Osteoblast (primary cell): ENCODE measurements at regions not wholly inside any gene's neighbourhood (a gene's known extent, or its start where the extent isn't known, plus 50 kb on each side); places are given as distances from the start of the nearest gene placed in this dataset.
A peak's percentile ranks its signal among the peaks of the same experiment; 100 is the strongest.

ENCODE experiments used
- DNase-seq: peaks from one replicate; pipeline ENCODE4 v3.0.0; 2011; ENCODE audit warnings: low spot score, mixed read lengths; ENCODE audit not compliant: insufficient read length; ENCODE audit errors: missing footprints
- H2AFZ ChIP-seq: 2 replicates; pipeline ENCODE4 v1.6.0; 2011; ENCODE audit warnings: mild to moderate bottlenecking, low read length
- H3K27ac ChIP-seq: 2 replicates; pipeline ENCODE4 v1.5.1; 2011; ENCODE audit warnings: mild to moderate bottlenecking, low read depth, low read length, moderate library complexity
- H3K27me3 ChIP-seq: 2 replicates; pipeline ENCODE4 v1.6.0; 2012; ENCODE audit warnings: mild to moderate bottlenecking, control low read depth, inconsistent platforms, low read length, moderate library complexity; ENCODE audit not compliant: insufficient read depth
- H3K36me3 ChIP-seq: 2 replicates; pipeline ENCODE4 v1.5.1; 2011; ENCODE audit warnings: mild to moderate bottlenecking, low read length, control low read depth, moderate library complexity; ENCODE audit not compliant: insufficient read depth
- H3K4me1 ChIP-seq: 2 replicates; pipeline ENCODE4 v1.5.1; 2011; ENCODE audit warnings: mild to moderate bottlenecking, low read length, control low read depth, moderate library complexity; ENCODE audit not compliant: insufficient read depth
- H3K4me2 ChIP-seq: 2 replicates; pipeline ENCODE4 v1.6.0; 2011; ENCODE audit warnings: mild to moderate bottlenecking, low read length; ENCODE audit not compliant: insufficient read depth
- H3K4me3 ChIP-seq: fragments of 200-600 bp; sonication (generic); 3 replicates; pipeline ENCODE4 v1.5.1; 2012; ENCODE audit warnings: mild to moderate bottlenecking, low read length, inconsistent platforms; ENCODE audit not compliant: insufficient read depth
- H3K79me2 ChIP-seq: 2 replicates; pipeline ENCODE4 v1.6.0; 2012; ENCODE audit warnings: mild to moderate bottlenecking, low read length, control low read depth, inconsistent platforms; ENCODE audit not compliant: insufficient read depth
- H3K9me3 ChIP-seq: 2 replicates; pipeline ENCODE4 v1.5.1; 2011; ENCODE audit warnings: low read depth, low read length, control low read depth
- H4K20me1 ChIP-seq: 2 replicates; pipeline ENCODE4 v1.6.0; 2012; ENCODE audit warnings: mild to moderate bottlenecking, low read length, control low read depth; ENCODE audit not compliant: insufficient read depth
- CTCF ChIP-seq: IDR thresholded peaks from 2 replicates; pipeline ENCODE4 v1.5.1; 2011; ENCODE audit warnings: mild to moderate bottlenecking, low read depth, low read length, moderate library complexity; ENCODE audit errors: extremely low read depth

GRCh38 chr10:3355536-3355935 is 183.0 kb upstream of the PITRM1 start:
- Histone ChIP-seq H3K36me3 (no peaks in the 10 kb centered on the region), H2AFZ (no peak overlapping the region), H4K20me1 (no peaks in the 10 kb centered on the region), H3K9me3 (no peaks in the 10 kb centered on the region), H3K4me2 (no peak overlapping the region), H3K79me2 (no peaks in the 10 kb centered on the region), H3K27me3 (peaks cover 36% of the 10 kb centered on the region), H3K4me3 (no peak overlapping the region), H3K27ac (no peak overlapping the region), H3K4me1 (no peaks in the 10 kb centered on the region)
- DNase-seq: no peak
- TF ChIP-seq CTCF: no peak

- Histone ChIP-seq H3K4me1 (no peaks in the 10 kb centered on the region), H3K27me3 (peaks cover 44% of the 10 kb centered on the region), H4K20me1 (no peaks in the 10 kb centered on the region), H3K4me3 (no peak overlapping the region), H2AFZ (no peak overlapping the region), H3K4me2 (no peak overlapping the region), H3K79me2 (no peaks in the 10 kb centered on the region), H3K36me3 (no peaks in the 10 kb centered on the region), H3K27ac (no peak overlapping the region), H3K9me3 (no peaks in the 10 kb centered on the region)
- no peak for TF ChIP-seq CTCF
- peak; percentile 6 for DNase-seq
Measured at GRCh38 chr10:3354174-3354900, 181.8 kb upstream of the PITRM1 start.

- no peak for TF ChIP-seq CTCF
- H3K79me2 ChIP-seq: no peaks in the 10 kb centered on the region
- no peaks in the 10 kb centered on the region for H3K9me3 ChIP-seq
- H2AFZ ChIP-seq: no peak overlapping the region
- H3K4me3 ChIP-seq: no peak overlapping the region
- H3K4me1 ChIP-seq: no peaks in the 10 kb centered on the region
- no peaks in the 10 kb centered on the region for H4K20me1 ChIP-seq
- H3K36me3 ChIP-seq: no peaks in the 10 kb centered on the region
- H3K27me3 ChIP-seq: peaks cover 50% of the 10 kb centered on the region
- H3K4me2 ChIP-seq: no peak overlapping the region
- H3K27ac ChIP-seq: no peak overlapping the region
- peak; percentile 14 for DNase-seq
Measured at GRCh38 chr10:3353235-3353634, 180.7 kb upstream of the PITRM1 start.

GRCh38 chr10:3350617-3351258 is 178.2 kb upstream of the PITRM1 start:
- Histone ChIP-seq H3K9me3 (no peaks in the 10 kb centered on the region), H3K79me2 (no peaks in the 10 kb centered on the region)

More at GRCh38 chr10:3350617-3351258, 178.2 kb upstream of the PITRM1 start:
- Histone ChIP-seq H3K27ac (no peak overlapping the region), H4K20me1 (no peaks in the 10 kb centered on the region), H3K4me3 (no peak overlapping the region), H3K27me3 (peaks cover 61% of the 10 kb centered on the region), H3K4me2 (no peak overlapping the region), H3K36me3 (no peaks in the 10 kb centered on the region), H3K4me1 (no peaks in the 10 kb centered on the region), H2AFZ (no peak overlapping the region)
- no peak for TF ChIP-seq CTCF
- DNase-seq: no peak
